AG09309 (cell line): ENCODE measurements at regions not wholly inside any gene's neighbourhood (a gene's known extent, or its start where the extent isn't known, plus 50 kb on each side); places are given as distances from the start of the nearest gene placed in this dataset.

Source experiments
- DNase-seq: peaks from one replicate; pipeline ENCODE4 v3.0.0-alpha.2; 2010; ENCODE audit warnings: low read depth
- H3K4me3 ChIP-seq: 2 replicates; pipeline ENCODE4 v1.5.1; 2011; ENCODE audit warnings: mild to moderate bottlenecking, low read depth, low read length, moderate library complexity; ENCODE audit not compliant: control insufficient read depth
- TF ChIP-seq, protein P1 (sequence below): IDR thresholded peaks from 2 replicates; pipeline ENCODE4 v1.5.1; 2011; ENCODE audit warnings: mild to moderate bottlenecking, low read depth, low read length, inconsistent platforms; ENCODE audit not compliant: insufficient read depth, control insufficient read depth; ENCODE audit errors: missing control alignments

GRCh38 chr12:70068743-70069142 is 174.5 kb upstream of the CNOT2 start:
- no peak overlapping the region for H3K4me3 ChIP-seq
- TF ChIP-seq, protein P1, sequence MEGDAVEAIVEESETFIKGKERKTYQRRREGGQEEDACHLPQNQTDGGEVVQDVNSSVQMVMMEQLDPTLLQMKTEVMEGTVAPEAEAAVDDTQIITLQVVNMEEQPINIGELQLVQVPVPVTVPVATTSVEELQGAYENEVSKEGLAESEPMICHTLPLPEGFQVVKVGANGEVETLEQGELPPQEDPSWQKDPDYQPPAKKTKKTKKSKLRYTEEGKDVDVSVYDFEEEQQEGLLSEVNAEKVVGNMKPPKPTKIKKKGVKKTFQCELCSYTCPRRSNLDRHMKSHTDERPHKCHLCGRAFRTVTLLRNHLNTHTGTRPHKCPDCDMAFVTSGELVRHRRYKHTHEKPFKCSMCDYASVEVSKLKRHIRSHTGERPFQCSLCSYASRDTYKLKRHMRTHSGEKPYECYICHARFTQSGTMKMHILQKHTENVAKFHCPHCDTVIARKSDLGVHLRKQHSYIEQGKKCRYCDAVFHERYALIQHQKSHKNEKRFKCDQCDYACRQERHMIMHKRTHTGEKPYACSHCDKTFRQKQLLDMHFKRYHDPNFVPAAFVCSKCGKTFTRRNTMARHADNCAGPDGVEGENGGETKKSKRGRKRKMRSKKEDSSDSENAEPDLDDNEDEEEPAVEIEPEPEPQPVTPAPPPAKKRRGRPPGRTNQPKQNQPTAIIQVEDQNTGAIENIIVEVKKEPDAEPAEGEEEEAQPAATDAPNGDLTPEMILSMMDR = no peak
- no peak for DNase-seq

- DNase-seq = no peak
- TF ChIP-seq, protein P1 = no peak
- H3K4me3 ChIP-seq = no peak overlapping the region
Measured at GRCh38 chr12:70069221-70070105, 173.8 kb upstream of the CNOT2 start.

GRCh38 chr12:70070494-70071007 is 172.7 kb upstream of the CNOT2 start:
- H3K4me3 ChIP-seq = no peak overlapping the region
- TF ChIP-seq, protein P1 = no peak
- peak; percentile 33 for DNase-seq

GRCh38 chr12:70074510-70074909 is 168.7 kb upstream of the CNOT2 start:
- TF ChIP-seq, protein P1 = no peak
- H3K4me3 ChIP-seq = no peak overlapping the region

DNA sequence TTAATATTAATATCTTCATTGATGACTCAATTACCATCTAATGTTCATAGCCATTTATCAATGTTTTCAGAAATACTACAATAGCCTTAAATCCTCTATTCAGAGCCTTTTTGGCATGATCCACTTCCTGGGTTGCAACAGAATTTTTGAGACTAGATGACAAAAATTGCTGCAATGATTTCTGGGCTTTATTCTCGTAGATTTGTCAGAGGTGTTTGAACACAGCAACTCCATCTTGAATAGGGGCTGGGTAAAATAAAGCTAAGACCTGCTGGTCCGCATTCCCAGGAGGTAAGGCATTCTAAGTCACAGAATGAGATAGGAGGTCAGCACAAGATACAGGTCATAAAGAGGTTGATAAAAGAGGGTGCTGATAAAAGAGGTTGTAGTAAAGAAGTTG is 165.8 kb upstream of the CNOT2 start:
- H3K4me3 ChIP-seq = no peak overlapping the region

More at GRCh38 chr12:70074510-70074909, 168.7 kb upstream of the CNOT2 start:
- DNase-seq = no peak

GRCh38 chr12:70078161-70078560 is 165.1 kb upstream of the CNOT2 start:
- H3K4me3 ChIP-seq = no peak overlapping the region
- DNase-seq = no peak
- TF ChIP-seq, protein P1 = no peak

More for the DNA sequence above, 165.8 kb upstream of the CNOT2 start:
- TF ChIP-seq, protein P1 = no peak
- no peak for DNase-seq
